ENCODE measurements at regions not wholly inside any gene's neighbourhood (a gene's known extent, or its start where the extent isn't known, plus 50 kb on each side); places are given as distances from the start of the nearest gene placed in this dataset.
"Not testable (repeated sequence)": the region's sequence is repeated elsewhere in the genome, so short reads cannot be mapped to it uniquely, and the experiment has no call there.

DNA sequence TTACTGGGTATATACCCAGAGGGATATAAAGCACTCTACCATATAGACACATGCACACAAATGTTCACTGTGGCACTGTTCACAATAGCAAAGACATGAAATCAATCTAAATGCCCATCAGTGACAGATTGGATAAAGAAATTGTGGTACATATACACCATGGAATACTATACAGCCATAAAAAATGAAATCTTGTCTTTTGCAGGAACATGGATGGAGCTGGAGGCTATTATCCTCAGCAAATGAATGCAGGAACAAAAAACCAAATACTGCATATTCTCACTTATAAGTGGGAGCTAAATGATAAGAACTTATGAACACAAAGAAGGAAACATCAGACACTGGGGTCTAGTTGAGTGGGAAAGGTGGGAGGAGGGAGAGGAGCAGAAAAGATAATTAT, 200.1 kb downstream of the LRRN1 start:
- H3K4me3 ChIP-seq: not testable (repeated sequence)

GRCh38 chr3:4001976-4002375, 202.7 kb downstream of the LRRN1 start:
- H3K9me3 ChIP-seq (replicated peaks): no peaks in the 10 kb centered on the region
- no peaks in the 10 kb centered on the region for H3K27me3 ChIP-seq
- H3K36me3 ChIP-seq: no peaks in the 10 kb centered on the region
- no peak overlapping the region for H3K27ac ChIP-seq
- H3K4me1 ChIP-seq: 0 out of 2 replicates have a peak, but pooled peaks cover 2% of the 10 kb centered on the region
- H3K4me3 ChIP-seq: no peak overlapping the region
- DNase-seq: no peak

More for the DNA sequence above, 200.1 kb downstream of the LRRN1 start:
- not testable (repeated sequence) for H3K9me3 ChIP-seq (replicated peaks); DNase-seq; H3K27ac ChIP-seq; H3K36me3 ChIP-seq; H3K27me3 ChIP-seq; H3K4me1 ChIP-seq

DNA sequence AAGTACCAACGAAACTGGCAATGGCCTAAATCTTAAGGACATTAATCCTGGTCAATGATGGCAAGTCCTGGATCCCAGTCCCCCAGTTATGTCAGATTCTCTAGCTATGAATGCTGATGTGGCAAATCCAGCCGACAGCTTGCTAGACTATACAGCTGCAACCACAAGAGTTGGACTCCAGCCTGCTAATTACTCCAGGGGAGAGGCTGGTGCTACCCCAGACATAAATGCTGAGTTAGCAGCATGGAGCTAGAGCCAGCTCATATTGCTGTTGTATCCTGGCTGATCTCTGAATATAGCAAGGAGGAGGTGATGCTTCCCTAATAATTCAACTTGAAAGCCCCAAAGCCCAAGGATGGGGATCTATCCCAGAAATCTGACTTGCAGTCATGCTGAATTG, 207.1 kb downstream of the LRRN1 start:
- no peak overlapping the region for H3K27ac ChIP-seq
- H3K4me3 ChIP-seq: no peak overlapping the region
- H3K9me3 ChIP-seq (replicated peaks): no peaks in the 10 kb centered on the region
- 0 out of 2 replicates have a peak, but pooled peaks cover 2% of the 10 kb centered on the region for H3K4me1 ChIP-seq
- no peaks in the 10 kb centered on the region for H3K36me3 ChIP-seq
- peak; percentile 21 to 39 for DNase-seq
- H3K27me3 ChIP-seq: no peaks in the 10 kb centered on the region

- 0 out of 2 replicates have a peak, but pooled peaks cover 2% of the 10 kb centered on the region for H3K4me1 ChIP-seq
- no peak overlapping the region for H3K4me3 ChIP-seq
- H3K9me3 ChIP-seq (replicated peaks): no peaks in the 10 kb centered on the region
- no peak for DNase-seq
- H3K27me3 ChIP-seq: no peaks in the 10 kb centered on the region
- H3K36me3 ChIP-seq: no peaks in the 10 kb centered on the region
- no peak overlapping the region for H3K27ac ChIP-seq
Measured at GRCh38 chr3:4008205-4008604, 209.0 kb downstream of the LRRN1 start.

DNA sequence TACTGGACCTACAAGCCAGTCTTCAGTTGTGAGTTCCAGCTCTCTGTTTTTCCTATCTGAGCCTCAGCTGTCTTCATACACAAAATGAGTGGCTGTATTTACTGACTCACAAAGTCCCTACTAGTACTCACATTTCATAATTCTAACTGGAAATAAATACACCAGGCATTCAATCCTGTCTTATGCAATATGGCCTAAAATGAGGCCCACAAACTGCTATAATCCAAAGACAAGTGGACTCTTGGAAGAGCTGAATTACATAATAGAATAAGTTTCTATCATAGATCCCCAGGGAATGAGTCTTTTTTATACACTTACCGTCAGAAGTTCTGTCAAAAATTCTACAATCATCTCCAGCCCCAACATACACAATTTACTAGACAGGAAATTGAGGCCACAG, 211.9 kb downstream of the LRRN1 start:
- Histone ChIP-seq H3K27me3 (no peaks in the 10 kb centered on the region), H3K4me1 (0 out of 2 replicates have a peak, but pooled peaks cover under 1% of the 10 kb centered on the region), H3K36me3 (no peaks in the 10 kb centered on the region), H3K27ac (no peak overlapping the region), H3K9me3 (replicated peaks) (no peaks in the 10 kb centered on the region), H3K4me3 (no peak overlapping the region)
- DNase-seq: no peak

- Histone ChIP-seq H3K4me3 (no peak overlapping the region), H3K4me1 (no peaks in the 10 kb centered on the region; the same call in 1 of the 2 replicates), H3K27ac (no peak overlapping the region), H3K27me3 (no peaks in the 10 kb centered on the region), H3K9me3 (replicated peaks) (no peaks in the 10 kb centered on the region), H3K36me3 (no peaks in the 10 kb centered on the region)
- no peak for DNase-seq
Measured at GRCh38 chr3:4015426-4015825, 216.2 kb downstream of the LRRN1 start.

- DNase-seq: no peak
- Histone ChIP-seq H3K4me3 (no peak overlapping the region), H3K36me3 (no peaks in the 10 kb centered on the region), H3K4me1 (no peaks in the 10 kb centered on the region; the same call in 1 of the 2 replicates), H3K27me3 (no peaks in the 10 kb centered on the region), H3K27ac (no peak overlapping the region), H3K9me3 (replicated peaks) (no peaks in the 10 kb centered on the region)
Measured at GRCh38 chr3:4019501-4019900, 220.3 kb downstream of the LRRN1 start.

DNA sequence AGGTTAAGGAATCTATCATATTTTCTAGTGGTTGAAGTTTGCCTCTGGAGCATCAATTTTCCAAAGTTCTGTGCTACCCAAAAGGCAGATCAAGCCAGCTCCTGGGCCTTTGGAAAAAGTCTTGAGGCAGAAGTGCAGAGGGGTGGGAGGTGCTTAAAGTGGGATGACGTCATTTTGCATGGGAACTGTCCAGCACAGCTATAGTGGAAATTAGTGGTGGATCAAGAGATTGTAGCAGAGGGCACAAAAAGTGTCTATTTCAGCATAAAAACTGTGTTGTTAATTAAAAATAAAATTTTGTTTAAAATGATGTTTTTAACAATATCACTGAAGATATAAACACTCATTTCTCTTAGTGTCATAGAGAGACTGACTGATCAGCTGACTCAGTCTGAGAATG, 221.9 kb downstream of the LRRN1 start:
- H3K36me3 ChIP-seq: no peaks in the 10 kb centered on the region
- no peak overlapping the region for H3K27ac ChIP-seq
- H3K9me3 ChIP-seq (replicated peaks): no peaks in the 10 kb centered on the region
- H3K4me3 ChIP-seq: no peak overlapping the region
- H3K27me3 ChIP-seq: no peaks in the 10 kb centered on the region
- no peaks in the 10 kb centered on the region; the same call in 1 of the 2 replicates for H3K4me1 ChIP-seq
- DNase-seq: peak; percentile 9 to 45

DNA sequence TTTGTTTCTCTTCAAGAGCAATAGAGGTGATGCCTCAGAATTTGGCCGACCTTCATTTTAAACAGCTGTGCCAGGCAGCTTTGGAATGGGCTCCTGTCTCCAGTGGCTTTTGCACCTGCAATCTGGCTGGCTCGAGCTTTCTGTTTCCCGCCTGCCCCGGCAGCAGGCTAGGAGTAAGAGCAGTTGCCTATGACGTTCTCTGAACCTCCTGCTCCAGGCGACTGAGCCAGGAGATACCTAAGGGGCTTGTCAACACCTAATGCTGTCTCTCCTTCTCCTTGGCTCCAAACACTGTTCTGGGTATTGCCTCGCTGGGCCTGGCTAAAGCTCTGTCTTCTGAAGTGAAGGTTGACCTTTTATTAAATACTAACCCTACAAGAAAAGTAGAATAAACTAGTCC, 229.9 kb downstream of the LRRN1 start:
- H3K36me3 ChIP-seq: no peaks in the 10 kb centered on the region
- H3K27ac ChIP-seq: no peak overlapping the region
- DNase-seq: no peak
- H3K27me3 ChIP-seq: no peaks in the 10 kb centered on the region
- H3K9me3 ChIP-seq (replicated peaks): no peaks in the 10 kb centered on the region
- H3K4me1 ChIP-seq: no peaks in the 10 kb centered on the region
- H3K4me3 ChIP-seq: no peak overlapping the region

GRCh38 chr3:4030624-4031023, 231.4 kb downstream of the LRRN1 start:
- no peak for DNase-seq
- Histone ChIP-seq H3K9me3 (replicated peaks) (no peaks in the 10 kb centered on the region), H3K36me3 (no peaks in the 10 kb centered on the region), H3K27me3 (no peaks in the 10 kb centered on the region), H3K4me3 (no peak overlapping the region), H3K27ac (no peak overlapping the region), H3K4me1 (no peaks in the 10 kb centered on the region)

- H3K27me3 ChIP-seq: no peaks in the 10 kb centered on the region
- no peak overlapping the region for H3K4me3 ChIP-seq
- no peak overlapping the region for H3K27ac ChIP-seq
- no peaks in the 10 kb centered on the region for H3K36me3 ChIP-seq
- no peaks in the 10 kb centered on the region for H3K9me3 ChIP-seq (replicated peaks)
- H3K4me1 ChIP-seq: no peaks in the 10 kb centered on the region
- DNase-seq: no peak
Measured at GRCh38 chr3:4033296-4033695, 234.1 kb downstream of the LRRN1 start.

- Histone ChIP-seq H3K4me3 (no peak overlapping the region), H3K27me3 (no peaks in the 10 kb centered on the region), H3K4me1 (no peaks in the 10 kb centered on the region), H3K36me3 (no peaks in the 10 kb centered on the region), H3K9me3 (replicated peaks) (no peaks in the 10 kb centered on the region), H3K27ac (no peak overlapping the region)
- DNase-seq: no peak
Measured at GRCh38 chr3:4036046-4036445, 236.8 kb downstream of the LRRN1 start.

- Histone ChIP-seq H3K27me3 (no peaks in the 10 kb centered on the region), H3K4me1 (no peaks in the 10 kb centered on the region), H3K36me3 (no peaks in the 10 kb centered on the region), H3K9me3 (replicated peaks) (no peaks in the 10 kb centered on the region), H3K27ac (no peak overlapping the region), H3K4me3 (no peak overlapping the region)
- peak; percentile 25 to 28 for DNase-seq
Measured at GRCh38 chr3:4038351-4038750, 239.1 kb downstream of the LRRN1 start.

DNA sequence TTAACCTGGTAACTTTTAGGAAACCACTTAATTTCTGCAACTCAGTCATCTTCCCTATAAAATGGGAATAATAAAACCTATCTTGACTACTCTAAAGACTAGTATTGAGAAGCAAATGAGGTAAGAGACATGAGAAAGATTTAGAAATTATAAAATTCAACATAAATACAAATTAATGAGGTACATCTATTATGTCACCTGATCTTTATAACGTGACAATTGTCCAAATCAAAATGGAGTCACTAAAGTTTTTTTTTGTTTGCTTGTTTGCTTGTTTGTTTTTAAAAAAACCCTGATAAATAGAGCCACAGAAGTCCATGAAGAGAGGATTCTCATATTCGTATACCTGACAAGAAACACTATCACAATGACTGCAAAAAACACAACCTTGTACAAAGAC, 242.8 kb downstream of the LRRN1 start:
- Histone ChIP-seq H3K9me3 (replicated peaks) (no peaks in the 10 kb centered on the region), H3K4me3 (no peak overlapping the region), H3K4me1 (no peaks in the 10 kb centered on the region), H3K27ac (no peak overlapping the region), H3K36me3 (no peaks in the 10 kb centered on the region), H3K27me3 (no peaks in the 10 kb centered on the region)
- no peak for DNase-seq

- no peak for DNase-seq
- no peaks in the 10 kb centered on the region for H3K36me3 ChIP-seq
- no peaks in the 10 kb centered on the region for H3K4me1 ChIP-seq
- no peak overlapping the region for H3K4me3 ChIP-seq
- no peaks in the 10 kb centered on the region for H3K9me3 ChIP-seq (replicated peaks)
- no peak overlapping the region for H3K27ac ChIP-seq
- H3K27me3 ChIP-seq: no peaks in the 10 kb centered on the region
Measured at GRCh38 chr3:4042869-4043268, 243.6 kb downstream of the LRRN1 start.

GRCh38 chr3:4043867-4044575, 244.8 kb downstream of the LRRN1 start:
- H3K36me3 ChIP-seq: no peaks in the 10 kb centered on the region
- no peak overlapping the region for H3K27ac ChIP-seq
- no peaks in the 10 kb centered on the region for H3K4me1 ChIP-seq
- H3K27me3 ChIP-seq: no peaks in the 10 kb centered on the region
- no peak for DNase-seq
- no peaks in the 10 kb centered on the region for H3K9me3 ChIP-seq (replicated peaks)
- no peak overlapping the region for H3K4me3 ChIP-seq

Measured in SJCRH30 (cell line).